OCI-LY7 (cell line): ENCODE measurements at regions not wholly inside any gene's neighbourhood (a gene's known extent, or its start where the extent isn't known, plus 50 kb on each side); places are given as distances from the start of the nearest gene placed in this dataset.

Experiments used
- BruUV-seq: library from RNA; stranded (reverse); fragments of 400-500 nt; replicated peaks from 2 replicates; lab custom pipeline; 2021; lab: Mats Ljungman, UMichigan
- CTCF ChIA-PET: fragments of 300-600 bp; sonication (Branson Sonifier 250); formaldehyde crosslinking; loops from one replicate; lab custom pipeline; 2022; ENCODE audit warnings: antibody characterized with exemption; ENCODE audit not compliant: unreplicated experiment; lab: Charles Lee
- POLR2A ChIA-PET: fragments of 300-600 bp; sonication (Branson Sonifier 250); formaldehyde crosslinking; loops from one replicate; lab custom pipeline; 2022; ENCODE audit warnings: antibody characterized with exemption; lab: Charles Lee
- DNase-seq: peaks from one replicate; pipeline ENCODE4 v3.0.0-alpha.2; 2015; ENCODE audit warnings: low spot score
- H2AFZ ChIP-seq: fragments of 200-600 bp; sonication (generic), shearing (Covaris generic); 2 replicates; pipeline ENCODE4 v1.6.1; 2014; ENCODE audit warnings: mild to moderate bottlenecking, antibody characterized with exemption, low read length, moderate library complexity
- H3K27ac ChIP-seq: fragments of 200-600 bp; sonication (generic); 2 replicates; pipeline ENCODE4 v1.5.1; 2014; ENCODE audit warnings: mixed run types, low read depth, mild to moderate bottlenecking, moderate library complexity, low read length, inconsistent platforms; ENCODE audit not compliant: poor library complexity, severe bottlenecking
- H3K36me3 ChIP-seq: fragments of 200-600 bp; sonication (generic); 2 replicates; pipeline ENCODE4 v1.6.1; 2014; ENCODE audit warnings: mild to moderate bottlenecking, antibody characterized with exemption, low read length, moderate library complexity, mixed read lengths; ENCODE audit not compliant: insufficient read depth
- H3K4me1 ChIP-seq: fragments of 200-600 bp; sonication (generic); 2 replicates; pipeline ENCODE4 v1.5.1; 2014; ENCODE audit warnings: mild to moderate bottlenecking, low read length; ENCODE audit not compliant: insufficient read depth, poor library complexity, severe bottlenecking
- H3K4me2 ChIP-seq: fragments of 200-600 bp; sonication (generic); 2 replicates; pipeline ENCODE4 v1.6.1; 2014; ENCODE audit warnings: mild to moderate bottlenecking, low read length
- H3K4me3 ChIP-seq: fragments of 200-600 bp; sonication (generic); 2 replicates; pipeline ENCODE4 v1.5.1; 2014; ENCODE audit warnings: mild to moderate bottlenecking, low read depth, low read length; ENCODE audit not compliant: poor library complexity, severe bottlenecking
- H3K79me2 ChIP-seq: fragments of 200-600 bp; sonication (generic); 2 replicates; pipeline ENCODE4 v1.6.1; 2016; ENCODE audit warnings: low read depth, mild to moderate bottlenecking, low read length, moderate library complexity, mixed read lengths; ENCODE audit not compliant: insufficient read depth
- H3K9me2 ChIP-seq: fragments of 200-600 bp; sonication (generic); 2 replicates; pipeline ENCODE4 v1.6.1; 2016; ENCODE audit warnings: mild to moderate bottlenecking, low read length, mixed read lengths; ENCODE audit not compliant: insufficient read depth
- H3K9me3 ChIP-seq: fragments of 200-600 bp; sonication (generic); 2 replicates; pipeline ENCODE4 v1.6.1; 2014; ENCODE audit warnings: mild to moderate bottlenecking, mixed run types, low read length, mixed read lengths
- H4K20me1 ChIP-seq: fragments of 200-600 bp; sonication (generic); 2 replicates; pipeline ENCODE4 v1.6.1; 2014; ENCODE audit warnings: mild to moderate bottlenecking, antibody characterized with exemption, low read length, moderate library complexity, mixed read lengths; ENCODE audit not compliant: insufficient read depth
- CTCF ChIP-seq: fragments of 200-600 bp; sonication (generic); conservative IDR thresholded peaks from 2 replicates; pipeline ENCODE4 v1.5.1; 2014; ENCODE audit warnings: mild to moderate bottlenecking, antibody characterized with exemption, low read length, moderate library complexity, mixed read lengths
- EZH2phosphoT487 ChIP-seq: fragments of 200-600 bp; sonication (generic); IDR thresholded peaks from 2 replicates; pipeline ENCODE4 v1.6.1; 2018; ENCODE audit warnings: low read depth, borderline replicate concordance, mild to moderate bottlenecking, mixed run types, antibody characterized with exemption, low read length, moderate library complexity, mixed read lengths
- intact Hi-C: fragments of 100-400 bp; cut with micrococcal nuclease; formaldehyde crosslinking; loops from one replicate; pipeline ENCODE4 v1.10.0; 2022; ENCODE audit not compliant: unreplicated experiment

GRCh38 chr6:169966312-169967181 lies 215.1 kb downstream of the ERMARD start:
- Histone ChIP-seq H3K4me1 (no peaks in the 10 kb centered on the region), H2AFZ (no peak overlapping the region), H3K4me2 (no peak overlapping the region), H3K36me3 (no peaks in the 10 kb centered on the region), H4K20me1 (no peaks in the 10 kb centered on the region), H3K9me3 (no peaks in the 10 kb centered on the region), H3K27ac (no peak overlapping the region), H3K4me3 (no peak overlapping the region), H3K9me2 (no peaks in the 10 kb centered on the region), H3K79me2 (no peaks in the 10 kb centered on the region)
- no TSS peak for BruUV-seq
- TF ChIP-seq CTCF (no peak), EZH2phosphoT487 (no peak)
- no peak for DNase-seq
- intact Hi-C loops, result no loop called here
- POLR2A ChIA-PET, result no interaction called here
- CTCF ChIA-PET, result interaction anchor here (1.2 kb wide), 1 partner anchor 8 kb away, joined by 11 read pairs; no protein-coding TSS in a partner anchor

- Histone ChIP-seq H3K36me3 (no peaks in the 10 kb centered on the region), H4K20me1 (no peaks in the 10 kb centered on the region), H3K79me2 (no peaks in the 10 kb centered on the region), H3K27ac (no peak overlapping the region), H3K9me3 (no peaks in the 10 kb centered on the region), H3K4me3 (no peak overlapping the region), H3K4me1 (no peaks in the 10 kb centered on the region), H3K9me2 (no peaks in the 10 kb centered on the region), H3K4me2 (no peak overlapping the region), H2AFZ (no peak overlapping the region)
- DNase-seq, result no peak
- no peak for TF ChIP-seq EZH2phosphoT487
- TF ChIP-seq CTCF, result no peak
- no TSS peak for BruUV-seq
- POLR2A ChIA-PET, result no interaction called here
- CTCF ChIA-PET, result no interaction called here
- intact Hi-C loops, result no loop called here
Observed at GRCh38 chr6:169965657-169966311, 214.4 kb downstream of the ERMARD start.

GRCh38 chr6:169965239-169965638 lies 213.8 kb downstream of the ERMARD start:
- intact Hi-C loops, result no loop called here
- no TSS peak for BruUV-seq
- no peak overlapping the region for H3K4me2 ChIP-seq
- H2AFZ ChIP-seq, result no peak overlapping the region
- ChIA-PET CTCF (no interaction called here), POLR2A (no interaction called here)
- no peaks in the 10 kb centered on the region for H4K20me1 ChIP-seq
- no peaks in the 10 kb centered on the region for H3K9me3 ChIP-seq
- H3K36me3 ChIP-seq, result no peaks in the 10 kb centered on the region
- peaks cover 2% of the 10 kb centered on the region for H3K4me1 ChIP-seq
- no peak overlapping the region for H3K4me3 ChIP-seq
- no peak for DNase-seq
- H3K9me2 ChIP-seq, result no peaks in the 10 kb centered on the region
- no peaks in the 10 kb centered on the region for H3K79me2 ChIP-seq
- no peak overlapping the region for H3K27ac ChIP-seq
- TF ChIP-seq CTCF, result no peak
